HCT116 (cell line): ENCODE measurements at regions not wholly inside any gene's neighbourhood (a gene's known extent, or its start where the extent isn't known, plus 50 kb on each side); places are given as distances from the start of the nearest gene placed in this dataset.

Source experiments
- CTCF ChIP-seq, 3 experiments: fragments of 200-600 bp in 1 of 3; sonication (generic) in 1 of 3; IDR thresholded peaks in 2 of 3; conservative IDR thresholded peaks in 1 of 3; 2 replicates each; pipeline ENCODE4 v1.5.1; 2012 to 2017; ENCODE audit warnings: low read depth in 2 of 3, low read length in 2 of 3, antibody characterized with exemption in 1 of 3, borderline replicate concordance in 1 of 3, control low read depth in 1 of 3, mild to moderate bottlenecking in 1 of 3, mixed read lengths in 1 of 3, mixed run types in 1 of 3, moderate library complexity in 1 of 3; ENCODE audit not compliant: insufficient read depth in 1 of 3
- EZH2phosphoT487 ChIP-seq: fragments of 200-600 bp; IDR thresholded peaks from 2 replicates; pipeline ENCODE4 v1.6.1; 2018; ENCODE audit warnings: antibody characterized with exemption, borderline replicate concordance
- POLR2A ChIP-seq: IDR thresholded peaks from 2 replicates; pipeline ENCODE4 v1.7.0; 2011; ENCODE audit warnings: borderline replicate concordance; ENCODE audit not compliant: insufficient read depth, insufficient read length; ENCODE audit errors: extremely low read depth
- SIN3A ChIP-seq: IDR thresholded peaks from 2 replicates; pipeline ENCODE4 v1.6.1; 2012; ENCODE audit warnings: low read depth
- ZNF274 ChIP-seq: fragments of 200-500 bp; sonication (Bioruptor generic); IDR thresholded peaks from 2 replicates; pipeline ENCODE4 v1.6.1; 2014; ENCODE audit warnings: mild to moderate bottlenecking, low read depth, low read length, inconsistent platforms

GRCh38 chr13:111472083-111472482 lies 151.6 kb downstream of the TEX29 start:
- TF ChIP-seq POLR2A, result no peak
- no peak for TF ChIP-seq SIN3A
- no peak for TF ChIP-seq EZH2phosphoT487
- no peak for TF ChIP-seq CTCF (IDR thresholded peaks at IDR 0.05 in 2 of 3, conservative IDR thresholded peaks at IDR 0.05 in 1 of 3; ENCODE audit: borderline replicate concordance in 1 of 3, insufficient read depth in 1 of 3, low read depth in 2 of 3, low read length in 2 of 3)
- TF ChIP-seq ZNF274, result no peak
